CD14-positive monocyte (primary cell): ENCODE measurements at regions not wholly inside any gene's neighbourhood (a gene's known extent, or its start where the extent isn't known, plus 50 kb on each side); places are given as distances from the start of the nearest gene placed in this dataset.

Source experiments
- DNase-seq, 3 donors: peaks; one replicate each; pipeline ENCODE4 v3.0.0-alpha.2; 2011 to 2022
- H2AFZ ChIP-seq: 2 replicates; pipeline ENCODE4 v1.6.0; 2012; ENCODE audit warnings: mild to moderate bottlenecking, low read depth, low read length, inconsistent platforms; ENCODE audit not compliant: insufficient read depth, poor library complexity, severe bottlenecking
- H3K27ac ChIP-seq, 2 donors: 1 replicate in 1 of 2; 2 replicates in 1 of 2; pipeline ENCODE4 v1.5.1; 2012 to 2013; ENCODE audit warnings: low read length in 2 of 2, control low read depth in 1 of 2, inconsistent platforms in 1 of 2, low read depth in 1 of 2, mild to moderate bottlenecking in 1 of 2
- H3K27me3 ChIP-seq, 2 donors: one replicate each; pipeline versions ENCODE4 v1.6.0 to v1.6.1; 2011 to 2013; ENCODE audit warnings: low read length in 2 of 2; ENCODE audit not compliant: control insufficient read depth in 2 of 2, insufficient read depth in 2 of 2
- H3K36me3 ChIP-seq, 2 donors: replicated peaks in 1 of 2; 1 replicate in 1 of 2; 2 replicates in 1 of 2; pipeline versions ENCODE4 v1.5.1 to v1.6.1; 2012 to 2013; ENCODE audit warnings: low read length in 2 of 2, control low read depth in 1 of 2, inconsistent platforms in 1 of 2, mild to moderate bottlenecking in 1 of 2; ENCODE audit not compliant: insufficient read depth in 2 of 2, control insufficient read depth in 1 of 2
- H3K4me1 ChIP-seq, 2 donors: 1 replicate in 1 of 2; 2 replicates in 1 of 2; pipeline versions ENCODE4 v1.5.1 to v1.6.1; 2012 to 2013; ENCODE audit warnings: low read length in 2 of 2, control low read depth in 1 of 2, inconsistent platforms in 1 of 2, mild to moderate bottlenecking in 1 of 2, moderate library complexity in 1 of 2; ENCODE audit not compliant: insufficient read depth in 2 of 2, control insufficient read depth in 1 of 2
- H3K4me2 ChIP-seq: replicated peaks from 2 replicates; pipeline ENCODE3; 2012; ENCODE audit warnings: low read length, moderate library complexity, mild to moderate bottlenecking; ENCODE audit not compliant: poor library complexity, severe bottlenecking; ENCODE audit errors: extremely low read depth
- H3K4me3 ChIP-seq, 3 experiments: fragments of 200-600 bp in 1 of 3; sonication (generic) in 1 of 3; replicated peaks in 1 of 3; 1 replicate in 2 of 3; 2 replicates in 1 of 3; pipeline ENCODE4 v1.5.1; 2011 to 2013; ENCODE audit warnings: low read length in 3 of 3, mild to moderate bottlenecking in 3 of 3, control low read depth in 2 of 3, low read depth in 2 of 3, inconsistent platforms in 1 of 3, moderate library complexity in 1 of 3
- H3K79me2 ChIP-seq: 2 replicates; pipeline ENCODE4 v1.6.0; 2012; ENCODE audit warnings: mild to moderate bottlenecking, control low read depth, inconsistent platforms, low read length, moderate library complexity; ENCODE audit not compliant: insufficient read depth
- H3K9ac ChIP-seq: 2 replicates; pipeline ENCODE4 v1.6.0; 2017; ENCODE audit warnings: low read length, mild to moderate bottlenecking; ENCODE audit not compliant: insufficient read depth, poor library complexity, severe bottlenecking
- H3K9me3 ChIP-seq, 2 donors: replicated peaks in 1 of 2; 1 replicate in 1 of 2; 2 replicates in 1 of 2; pipeline versions ENCODE4 v1.5.1 to v1.6.1; 2012 to 2013; ENCODE audit warnings: low read length in 2 of 2, control low read depth in 1 of 2; ENCODE audit not compliant: control insufficient read depth in 1 of 2, insufficient read depth in 1 of 2
- H4K20me1 ChIP-seq: 2 replicates; pipeline ENCODE4 v1.6.0; 2012; ENCODE audit warnings: mild to moderate bottlenecking, low read length, control low read depth, moderate library complexity; ENCODE audit not compliant: insufficient read depth
- H3K27ac Mint-ChIP-seq, 7 donors: one replicate each; pipeline ENCODE4 v1.8.0; 2020; ENCODE audit warnings: mild to moderate bottlenecking in 7 of 7, mixed read lengths in 7 of 7, moderate library complexity in 6 of 7, inconsistent platforms in 2 of 7
- H3K27me3 Mint-ChIP-seq, 3 donors: one replicate each; pipeline ENCODE4 v1.8.0; 2021 to 2022; ENCODE audit warnings: low read depth in 3 of 3, mild to moderate bottlenecking in 3 of 3, mixed read lengths in 3 of 3, moderate library complexity in 3 of 3, inconsistent platforms in 1 of 3
- H3K36me3 Mint-ChIP-seq, 2 donors: one replicate each; pipeline ENCODE4 v1.8.0; 2020; ENCODE audit warnings: mixed read lengths in 2 of 2, inconsistent platforms in 1 of 2, mild to moderate bottlenecking in 1 of 2
- H3K4me1 Mint-ChIP-seq: one replicate; pipeline ENCODE4 v1.8.0; 2020; ENCODE audit warnings: mild to moderate bottlenecking, mixed read lengths
- H3K4me3 Mint-ChIP-seq, 2 donors: one replicate each; pipeline ENCODE4 v1.8.0; 2020; ENCODE audit warnings: mild to moderate bottlenecking in 2 of 2, mixed read lengths in 2 of 2, moderate library complexity in 1 of 2
- H3K9me3 Mint-ChIP-seq, 7 donors: one replicate each; pipeline ENCODE4 v1.8.0; 2020 to 2022; ENCODE audit warnings: mixed read lengths in 7 of 7, mild to moderate bottlenecking in 6 of 7, moderate library complexity in 6 of 7, inconsistent platforms in 2 of 7
- CTCF ChIP-seq: fragments of 200-600 bp; IDR thresholded peaks from one replicate; pipeline ENCODE4 v1.8.0; 2022; ENCODE audit warnings: antibody characterized with exemption, mild to moderate bottlenecking
- WGBS: methylation state at CpG from one replicate; pipeline ENCODE4 v1.1.5; 2013; ENCODE audit warnings: missing lambda C conversion rate; ENCODE audit not compliant: insufficient coverage; 5-methylcytosine and 5-hydroxymethylcytosine counted together
- intact Hi-C, 2 donors: fragments of 100-400 bp; cut with micrococcal nuclease; formaldehyde crosslinking; loops; one replicate each; pipeline versions ENCODE4 v1.15.0 to v1.15.1; 2023

GRCh38 chr5:4144411-4145007 lies 548.9 kb downstream of the IRX1 start:
- H3K27me3 Mint-ChIP-seq = no peaks in the 10 kb centered on the region
- Histone ChIP-seq H3K9ac (no peak overlapping the region), H2AFZ (no peak overlapping the region), H3K4me3 (no peak overlapping the region), H3K9me3 (no peaks in the 10 kb centered on the region), H3K4me2 (no peak overlapping the region), H3K36me3 (no peaks in the 10 kb centered on the region), H3K79me2 (no peaks in the 10 kb centered on the region), H3K27me3 (no peaks in the 10 kb centered on the region), H3K27ac (no peak overlapping the region), H4K20me1 (no peaks in the 10 kb centered on the region), H3K4me1 (no peaks in the 10 kb centered on the region)
- no peaks in the 10 kb centered on the region for H3K4me1 Mint-ChIP-seq
- no peak overlapping the region for H3K4me3 Mint-ChIP-seq
- no peak overlapping the region for H3K27ac Mint-ChIP-seq
- intact Hi-C loops = no loop called here
- no peak for TF ChIP-seq CTCF
- no peak for DNase-seq
- H3K9me3 Mint-ChIP-seq = peaks cover 0 to 11% (median 2%) of the 10 kb centered on the region in 7 donors
- WGBS = 92% methylated on average over 23 of the region's 23 CpGs
- no peaks in the 10 kb centered on the region for H3K36me3 Mint-ChIP-seq

- H3K4me1 Mint-ChIP-seq = no peaks in the 10 kb centered on the region
- Histone ChIP-seq H3K27me3 (no peaks in the 10 kb centered on the region), H3K27ac (no peak overlapping the region), H3K36me3 (no peaks in the 10 kb centered on the region), H3K4me1 (no peaks in the 10 kb centered on the region), H3K9me3 (no peaks in the 10 kb centered on the region), H4K20me1 (no peaks in the 10 kb centered on the region), H3K4me2 (no peak overlapping the region), H3K4me3 (no peak overlapping the region), H3K79me2 (no peaks in the 10 kb centered on the region), H3K9ac (no peak overlapping the region), H2AFZ (no peak overlapping the region)
- no peak overlapping the region for H3K27ac Mint-ChIP-seq
- no peak for DNase-seq
- H3K27me3 Mint-ChIP-seq = no peaks in the 10 kb centered on the region
- H3K9me3 Mint-ChIP-seq = peaks cover 0 to 10% (median 2%) of the 10 kb centered on the region in 7 donors
- no CpG with 5 or more reads among the region's 3 CpGs for WGBS
- no peak for TF ChIP-seq CTCF
- H3K4me3 Mint-ChIP-seq = no peak overlapping the region
- no peaks in the 10 kb centered on the region for H3K36me3 Mint-ChIP-seq
- intact Hi-C loops = no loop called here
Observed at GRCh38 chr5:4145511-4145910, 549.9 kb downstream of the IRX1 start.
